ENCODE measurements at regions not wholly inside any gene's neighbourhood (a gene's known extent, or its start where the extent isn't known, plus 50 kb on each side); places are given as distances from the start of the nearest gene placed in this dataset.

DNA sequence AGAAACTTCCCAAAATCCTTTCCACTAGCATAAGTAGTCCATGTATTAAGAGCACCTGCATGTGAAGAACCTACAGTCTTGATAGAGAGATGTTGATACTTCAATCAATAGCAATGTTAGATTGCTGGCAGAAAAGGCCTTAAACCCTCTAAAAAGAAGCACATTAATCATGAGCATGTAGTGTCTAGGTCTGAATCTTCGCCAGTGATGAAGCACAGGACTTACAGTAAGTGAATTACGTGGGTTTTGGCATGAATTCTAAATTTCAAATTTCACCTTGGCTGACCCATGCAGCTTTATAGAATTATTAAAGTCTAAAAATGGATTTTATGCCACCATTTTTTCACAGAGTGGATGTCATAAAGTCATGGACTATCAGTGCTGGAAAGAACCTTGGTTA, 791.6 kb upstream of the NOVA1 start:
- H2AFZ ChIP-seq (ENCODE audit: low read depth, low read length, severe bottlenecking): no peak overlapping the region
- no peaks in the 10 kb centered on the region; the same call in 1 of the 2 replicates for H3K9me2 ChIP-seq (replicated peaks; ENCODE audit: insufficient read depth, low read length)
- no peak overlapping the region for H3K9ac ChIP-seq (ENCODE audit: low read length)
- no peaks in the 10 kb centered on the region for H3F3A ChIP-seq (ENCODE audit: insufficient read depth)
- H3K79me2 ChIP-seq (ENCODE audit: insufficient read depth, low read length): no peaks in the 10 kb centered on the region
- H3K27ac ChIP-seq (ENCODE audit: low read depth, low read length): no peak overlapping the region
- peaks cover 10% of the 10 kb centered on the region; the same call in 1 of the 2 replicates for H3K9me3 ChIP-seq (ENCODE audit: insufficient read depth, low read length)
- TF ChIP-seq EZH2phosphoT487 (conservative IDR thresholded peaks at IDR 0.05; ENCODE audit: low read length): no peak
- TF ChIP-seq, protein P1, sequence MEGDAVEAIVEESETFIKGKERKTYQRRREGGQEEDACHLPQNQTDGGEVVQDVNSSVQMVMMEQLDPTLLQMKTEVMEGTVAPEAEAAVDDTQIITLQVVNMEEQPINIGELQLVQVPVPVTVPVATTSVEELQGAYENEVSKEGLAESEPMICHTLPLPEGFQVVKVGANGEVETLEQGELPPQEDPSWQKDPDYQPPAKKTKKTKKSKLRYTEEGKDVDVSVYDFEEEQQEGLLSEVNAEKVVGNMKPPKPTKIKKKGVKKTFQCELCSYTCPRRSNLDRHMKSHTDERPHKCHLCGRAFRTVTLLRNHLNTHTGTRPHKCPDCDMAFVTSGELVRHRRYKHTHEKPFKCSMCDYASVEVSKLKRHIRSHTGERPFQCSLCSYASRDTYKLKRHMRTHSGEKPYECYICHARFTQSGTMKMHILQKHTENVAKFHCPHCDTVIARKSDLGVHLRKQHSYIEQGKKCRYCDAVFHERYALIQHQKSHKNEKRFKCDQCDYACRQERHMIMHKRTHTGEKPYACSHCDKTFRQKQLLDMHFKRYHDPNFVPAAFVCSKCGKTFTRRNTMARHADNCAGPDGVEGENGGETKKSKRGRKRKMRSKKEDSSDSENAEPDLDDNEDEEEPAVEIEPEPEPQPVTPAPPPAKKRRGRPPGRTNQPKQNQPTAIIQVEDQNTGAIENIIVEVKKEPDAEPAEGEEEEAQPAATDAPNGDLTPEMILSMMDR (IDR thresholded peaks at IDR 0.05; ENCODE audit: insufficient read depth, low read length, poor library complexity, severe bottlenecking): no peak
- no peak overlapping the region for H3K4me2 ChIP-seq (ENCODE audit: low read depth, low read length, poor library complexity, severe bottlenecking)
- H3K36me3 ChIP-seq (ENCODE audit: low read length): no peaks in the 10 kb centered on the region
- no peaks in the 10 kb centered on the region for H3K27me3 ChIP-seq (ENCODE audit: low read length)
- H3K4me3 ChIP-seq (ENCODE audit: insufficient read depth, low read length, poor library complexity, severe bottlenecking): no peak overlapping the region
- no peaks in the 10 kb centered on the region for H4K20me1 ChIP-seq (ENCODE audit: low read depth, low read length)

DNA sequence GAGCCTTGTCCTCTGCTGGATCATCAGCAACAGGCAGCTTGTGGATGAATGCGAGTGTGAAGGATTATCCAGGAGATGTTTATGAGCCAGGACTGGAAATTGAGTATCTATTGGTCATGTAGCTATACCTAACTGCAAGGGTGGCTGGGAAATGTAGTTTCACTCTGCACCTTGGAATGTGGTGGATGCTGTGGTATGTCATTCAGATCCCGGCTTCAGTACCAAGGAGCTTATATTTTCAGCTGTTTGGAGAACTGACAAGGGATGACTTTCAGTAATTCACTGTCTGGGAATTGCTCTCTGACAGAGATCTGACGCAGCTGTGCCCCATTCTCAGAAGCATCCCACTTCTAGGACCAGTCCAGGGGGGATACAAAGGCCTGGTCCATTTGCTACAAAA, 792.3 kb upstream of the NOVA1 start:
- H3K9me2 ChIP-seq (replicated peaks; ENCODE audit: insufficient read depth, low read length): no peaks in the 10 kb centered on the region; the same call in 1 of the 2 replicates
- H3K27ac ChIP-seq (ENCODE audit: low read depth, low read length): no peak overlapping the region
- peaks cover 10% of the 10 kb centered on the region; the same call in 1 of the 2 replicates for H3K9me3 ChIP-seq (ENCODE audit: insufficient read depth, low read length)
- H3F3A ChIP-seq (ENCODE audit: insufficient read depth): no peaks in the 10 kb centered on the region
- no peak overlapping the region for H3K4me3 ChIP-seq (ENCODE audit: insufficient read depth, low read length, poor library complexity, severe bottlenecking)
- H3K36me3 ChIP-seq (ENCODE audit: low read length): no peaks in the 10 kb centered on the region
- H3K4me2 ChIP-seq (ENCODE audit: low read depth, low read length, poor library complexity, severe bottlenecking): no peak overlapping the region
- no peaks in the 10 kb centered on the region for H3K27me3 ChIP-seq (ENCODE audit: low read length)
- TF ChIP-seq, protein P1 (IDR thresholded peaks at IDR 0.05; ENCODE audit: insufficient read depth, low read length, poor library complexity, severe bottlenecking): no peak
- no peak for TF ChIP-seq EZH2phosphoT487 (conservative IDR thresholded peaks at IDR 0.05; ENCODE audit: low read length)
- no peaks in the 10 kb centered on the region for H3K79me2 ChIP-seq (ENCODE audit: insufficient read depth, low read length)
- H2AFZ ChIP-seq (ENCODE audit: low read depth, low read length, severe bottlenecking): no peak overlapping the region
- no peak overlapping the region for H3K9ac ChIP-seq (ENCODE audit: low read length)
- H4K20me1 ChIP-seq (ENCODE audit: low read depth, low read length): no peaks in the 10 kb centered on the region

GRCh38 chr14:27391331-27391730, 793.5 kb upstream of the NOVA1 start:
- no peaks in the 10 kb centered on the region for H4K20me1 ChIP-seq (ENCODE audit: low read depth, low read length)
- no peak overlapping the region for H3K27ac ChIP-seq (ENCODE audit: low read depth, low read length)
- H3K9ac ChIP-seq (ENCODE audit: low read length): no peak overlapping the region
- no peak overlapping the region for H3K4me2 ChIP-seq (ENCODE audit: low read depth, low read length, poor library complexity, severe bottlenecking)
- H3K79me2 ChIP-seq (ENCODE audit: insufficient read depth, low read length): no peaks in the 10 kb centered on the region
- TF ChIP-seq, protein P1 (IDR thresholded peaks at IDR 0.05; ENCODE audit: insufficient read depth, low read length, poor library complexity, severe bottlenecking): no peak
- TF ChIP-seq EZH2phosphoT487 (conservative IDR thresholded peaks at IDR 0.05; ENCODE audit: low read length): no peak
- no peaks in the 10 kb centered on the region; the same call in 1 of the 2 replicates for H3K9me2 ChIP-seq (replicated peaks; ENCODE audit: insufficient read depth, low read length)
- H3K9me3 ChIP-seq (ENCODE audit: insufficient read depth, low read length): peaks cover 10% of the 10 kb centered on the region; the same call in 1 of the 2 replicates
- no peaks in the 10 kb centered on the region for H3K36me3 ChIP-seq (ENCODE audit: low read length)
- no peaks in the 10 kb centered on the region for H3K27me3 ChIP-seq (ENCODE audit: low read length)
- H3K4me3 ChIP-seq (ENCODE audit: insufficient read depth, low read length, poor library complexity, severe bottlenecking): no peak overlapping the region
- H2AFZ ChIP-seq (ENCODE audit: low read depth, low read length, severe bottlenecking): no peak overlapping the region
- no peaks in the 10 kb centered on the region for H3F3A ChIP-seq (ENCODE audit: insufficient read depth)

Measured in SU-DHL-6 (cell line).